NCI-H1092 (cell line): ENCODE measurements at regions not wholly inside any gene's neighbourhood (a gene's known extent, or its start where the extent isn't known, plus 50 kb on each side); places are given as distances from the start of the nearest gene placed in this dataset.
"Not testable (repeated sequence)": the region's sequence is repeated elsewhere in the genome, so short reads cannot be mapped to it uniquely, and the experiment has no call there.

Experiments
- DNase-seq: peaks from one replicate; lab custom pipeline; 2025; lab: John Stamatoyannopoulos, UW

- DNase-seq, result not testable (repeated sequence)
Observed at GRCh38 chr17:445839-446238, 93.2 kb upstream of the RPH3AL start, which contains the start of gene RFLNB. Gene RFLNB (minus strand): TSS chr17:445939.

- DNase-seq, result no peak
Observed at GRCh38 chr17:444879-445454, 92.4 kb upstream of the RPH3AL start.

- DNase-seq, result no peak
Observed at GRCh38 chr17:443109-443508, 90.5 kb upstream of the RPH3AL start.

GRCh38 chr17:441155-441950 is 88.7 kb upstream of the RPH3AL start:
- no peak for DNase-seq

- DNase-seq, result no peak
Observed at GRCh38 chr17:438191-438590, 85.6 kb upstream of the RPH3AL start.

GRCh38 chr17:437545-437944 is 84.9 kb upstream of the RPH3AL start:
- DNase-seq, result no peak

- DNase-seq, result no peak
Observed at GRCh38 chr17:436571-436970, 84.0 kb upstream of the RPH3AL start.

GRCh38 chr17:432471-432870 is 79.9 kb upstream of the RPH3AL start:
- DNase-seq, result not testable (repeated sequence)

- DNase-seq, result no peak
Observed at GRCh38 chr17:431494-431893, 78.9 kb upstream of the RPH3AL start.

- DNase-seq, result no peak
Observed at GRCh38 chr17:429589-429988, 77.0 kb upstream of the RPH3AL start.

- DNase-seq, result no peak
Observed at GRCh38 chr17:428414-428813, 75.8 kb upstream of the RPH3AL start.

- no peak for DNase-seq
Observed at GRCh38 chr17:427891-428290, 75.3 kb upstream of the RPH3AL start.

GRCh38 chr17:427327-427726 is 74.7 kb upstream of the RPH3AL start:
- DNase-seq, result no peak

- no peak for DNase-seq
Observed at GRCh38 chr17:422196-422930, 69.8 kb upstream of the RPH3AL start.

GRCh38 chr17:420479-421175 is 68.0 kb upstream of the RPH3AL start:
- DNase-seq, result no peak

GRCh38 chr17:419073-419735 is 66.6 kb upstream of the RPH3AL start:
- DNase-seq, result no peak

- no peak for DNase-seq
Observed at GRCh38 chr17:418421-418751, 65.8 kb upstream of the RPH3AL start.

- DNase-seq, result no peak
Observed at GRCh38 chr17:417691-418420, 65.2 kb upstream of the RPH3AL start.

- no peak for DNase-seq
Observed at GRCh38 chr17:416293-417206, 63.9 kb upstream of the RPH3AL start.

GRCh38 chr17:413706-414380 is 61.2 kb upstream of the RPH3AL start:
- no peak for DNase-seq
